K562 (cell line): ENCODE measurements at regions not wholly inside any gene's neighbourhood (a gene's known extent, or its start where the extent isn't known, plus 50 kb on each side); places are given as distances from the start of the nearest gene placed in this dataset.

Experiments
- KHSRP ChIP-seq: fragments of 450-650 bp; IDR thresholded peaks from 2 replicates; pipeline ENCODE4 v1.6.1; 2017
- RUNX1 ChIP-seq: sonication (generic); IDR thresholded peaks from 2 replicates; pipeline ENCODE4 v1.6.1; 2016; ENCODE audit warnings: antibody characterized with exemption, low read depth
- SMARCA4 ChIP-seq: fragments of 450-650 bp; IDR thresholded peaks from 2 replicates; pipeline ENCODE4 v1.6.1; 2016
- ZNF197 ChIP-seq: fragments of 200-800 bp; sonication (Bioruptor generic); IDR thresholded peaks from 2 replicates; pipeline ENCODE4 v1.6.1; 2016; ENCODE audit warnings: low read depth, missing genetic modification characterization, missing compliant biosample characterization
- TF ChIP-seq, protein P1 (sequence below), 2 experiments: fragments of 450-650 bp; IDR thresholded peaks; 2 replicates each; pipeline ENCODE4 v1.6.1; 2016; ENCODE audit warnings: mild to moderate bottlenecking in 2 of 2, borderline replicate concordance in 1 of 2, low read depth in 1 of 2, moderate library complexity in 1 of 2
- TF ChIP-seq, protein P2 (sequence below): sonication (generic); formaldehyde crosslinking; IDR thresholded peaks from 2 replicates; pipeline ENCODE4 v1.8.1; 2023; ENCODE audit warnings: missing genetic modification reagents, mild to moderate bottlenecking, borderline replicate concordance
- TF ChIP-seq, protein P3 (sequence below): sonication (generic); formaldehyde crosslinking; IDR thresholded peaks from 2 replicates; pipeline ENCODE4 v1.8.0; 2022; ENCODE audit warnings: mild to moderate bottlenecking, missing genetic modification reagents
- TF ChIP-seq, protein P4 (sequence below), 2 experiments: IDR thresholded peaks; 2 replicates each; pipeline ENCODE4 v1.6.1; 2012; ENCODE audit warnings: improper control_type of control experiment in 2 of 2, low read depth in 2 of 2, low read length in 2 of 2, borderline replicate concordance in 1 of 2
- TF ChIP-seq, protein P5 (sequence below): fragments of 200-800 bp; sonication (Bioruptor generic); IDR thresholded peaks from 2 replicates; pipeline ENCODE4 v1.6.1; 2017; ENCODE audit warnings: missing genetic modification characterization, missing compliant biosample characterization

GRCh38 chr5:108523360-108523759 is 141.5 kb upstream of the FBXL17 start (continued):
- TF ChIP-seq, protein P1, sequence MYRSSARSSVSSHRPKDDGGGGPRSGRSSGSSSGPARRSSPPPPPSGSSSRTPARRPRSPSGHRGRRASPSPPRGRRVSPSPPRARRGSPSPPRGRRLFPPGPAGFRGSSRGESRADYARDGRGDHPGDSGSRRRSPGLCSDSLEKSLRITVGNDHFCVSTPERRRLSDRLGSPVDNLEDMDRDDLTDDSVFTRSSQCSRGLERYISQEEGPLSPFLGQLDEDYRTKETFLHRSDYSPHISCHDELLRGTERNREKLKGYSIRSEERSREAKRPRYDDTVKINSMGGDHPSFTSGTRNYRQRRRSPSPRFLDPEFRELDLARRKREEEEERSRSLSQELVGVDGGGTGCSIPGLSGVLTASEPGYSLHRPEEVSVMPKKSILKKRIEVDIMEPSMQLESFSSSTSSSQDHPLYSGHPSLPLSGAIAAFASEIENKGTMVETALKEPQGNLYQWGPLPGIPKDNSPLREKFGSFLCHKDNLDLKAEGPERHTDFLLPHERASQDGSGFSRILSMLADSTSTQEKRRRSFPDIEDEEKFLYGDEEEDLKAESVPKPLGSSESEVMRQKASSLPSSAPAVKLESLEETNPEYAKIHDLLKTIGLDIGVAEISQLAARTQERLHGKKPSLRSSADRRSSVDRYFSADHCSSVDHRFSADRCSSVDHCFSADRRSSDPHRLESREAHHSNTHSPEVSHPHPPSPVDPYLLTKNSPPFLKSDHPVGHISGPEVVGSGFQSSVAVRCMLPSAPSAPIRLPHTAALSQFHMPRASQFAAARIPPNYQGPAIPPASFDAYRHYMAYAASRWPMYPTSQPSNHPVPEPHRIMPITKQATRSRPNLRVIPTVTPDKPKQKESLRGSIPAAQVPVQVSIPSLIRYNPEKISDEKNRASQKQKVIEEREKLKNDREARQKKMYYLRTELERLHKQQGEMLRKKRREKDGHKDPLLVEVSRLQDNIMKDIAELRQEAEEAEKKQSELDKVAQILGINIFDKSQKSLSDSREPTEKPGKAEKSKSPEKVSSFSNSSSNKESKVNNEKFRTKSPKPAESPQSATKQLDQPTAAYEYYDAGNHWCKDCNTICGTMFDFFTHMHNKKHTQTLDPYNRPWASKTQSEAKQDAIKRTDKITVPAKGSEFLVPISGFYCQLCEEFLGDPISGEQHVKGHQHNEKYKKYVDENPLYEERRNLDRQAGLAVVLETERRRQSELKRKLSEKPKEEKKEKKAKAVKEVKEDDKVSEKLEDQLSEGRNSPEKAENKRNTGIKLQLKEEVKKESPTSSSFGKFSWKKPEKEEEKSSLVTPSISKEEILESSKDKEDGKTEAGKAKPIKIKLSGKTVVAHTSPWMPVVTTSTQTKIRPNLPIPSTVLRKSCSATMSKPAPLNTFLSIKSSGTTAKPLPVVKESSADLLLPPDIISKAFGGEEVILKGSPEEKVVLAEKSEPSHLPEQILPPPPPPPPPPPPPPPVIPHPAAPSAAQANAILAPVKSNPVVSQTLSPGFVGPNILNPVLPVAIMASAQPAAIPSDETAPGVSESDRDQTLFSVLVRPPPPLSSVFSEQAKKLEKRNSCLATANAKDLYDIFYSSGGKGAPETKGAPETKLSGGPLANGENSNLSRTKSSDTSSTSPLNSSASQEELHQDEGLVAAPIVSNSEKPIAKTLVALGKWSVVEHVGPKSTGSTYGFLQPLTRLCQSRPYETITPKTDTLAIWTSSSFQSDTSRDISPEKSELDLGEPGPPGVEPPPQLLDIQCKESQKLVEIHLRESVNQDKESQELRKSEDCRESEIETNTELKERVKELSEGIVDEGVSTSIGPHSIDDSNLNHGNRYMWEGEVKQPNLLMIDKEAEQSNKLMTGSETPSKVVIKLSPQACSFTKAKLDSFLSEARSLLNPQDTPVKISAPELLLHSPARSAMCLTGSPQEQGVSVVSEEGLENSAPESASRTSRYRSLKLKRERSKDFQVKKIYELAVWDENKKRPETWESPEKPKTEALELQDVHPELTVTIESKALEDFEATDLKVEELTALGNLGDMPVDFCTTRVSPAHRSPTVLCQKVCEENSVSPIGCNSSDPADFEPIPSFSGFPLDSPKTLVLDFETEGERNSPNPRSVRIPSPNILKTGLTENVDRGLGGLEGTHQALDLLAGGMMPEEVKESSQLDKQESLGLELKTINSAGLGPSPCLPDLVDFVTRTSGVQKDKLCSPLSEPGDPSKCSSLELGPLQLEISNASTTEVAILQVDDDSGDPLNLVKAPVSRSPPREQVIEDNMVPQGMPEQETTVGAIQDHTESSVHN (IDR thresholded peaks at IDR 0.05; ENCODE audit: borderline replicate concordance in 1 of 2, low read depth in 1 of 2) = no peak
- TF ChIP-seq, protein P2, sequence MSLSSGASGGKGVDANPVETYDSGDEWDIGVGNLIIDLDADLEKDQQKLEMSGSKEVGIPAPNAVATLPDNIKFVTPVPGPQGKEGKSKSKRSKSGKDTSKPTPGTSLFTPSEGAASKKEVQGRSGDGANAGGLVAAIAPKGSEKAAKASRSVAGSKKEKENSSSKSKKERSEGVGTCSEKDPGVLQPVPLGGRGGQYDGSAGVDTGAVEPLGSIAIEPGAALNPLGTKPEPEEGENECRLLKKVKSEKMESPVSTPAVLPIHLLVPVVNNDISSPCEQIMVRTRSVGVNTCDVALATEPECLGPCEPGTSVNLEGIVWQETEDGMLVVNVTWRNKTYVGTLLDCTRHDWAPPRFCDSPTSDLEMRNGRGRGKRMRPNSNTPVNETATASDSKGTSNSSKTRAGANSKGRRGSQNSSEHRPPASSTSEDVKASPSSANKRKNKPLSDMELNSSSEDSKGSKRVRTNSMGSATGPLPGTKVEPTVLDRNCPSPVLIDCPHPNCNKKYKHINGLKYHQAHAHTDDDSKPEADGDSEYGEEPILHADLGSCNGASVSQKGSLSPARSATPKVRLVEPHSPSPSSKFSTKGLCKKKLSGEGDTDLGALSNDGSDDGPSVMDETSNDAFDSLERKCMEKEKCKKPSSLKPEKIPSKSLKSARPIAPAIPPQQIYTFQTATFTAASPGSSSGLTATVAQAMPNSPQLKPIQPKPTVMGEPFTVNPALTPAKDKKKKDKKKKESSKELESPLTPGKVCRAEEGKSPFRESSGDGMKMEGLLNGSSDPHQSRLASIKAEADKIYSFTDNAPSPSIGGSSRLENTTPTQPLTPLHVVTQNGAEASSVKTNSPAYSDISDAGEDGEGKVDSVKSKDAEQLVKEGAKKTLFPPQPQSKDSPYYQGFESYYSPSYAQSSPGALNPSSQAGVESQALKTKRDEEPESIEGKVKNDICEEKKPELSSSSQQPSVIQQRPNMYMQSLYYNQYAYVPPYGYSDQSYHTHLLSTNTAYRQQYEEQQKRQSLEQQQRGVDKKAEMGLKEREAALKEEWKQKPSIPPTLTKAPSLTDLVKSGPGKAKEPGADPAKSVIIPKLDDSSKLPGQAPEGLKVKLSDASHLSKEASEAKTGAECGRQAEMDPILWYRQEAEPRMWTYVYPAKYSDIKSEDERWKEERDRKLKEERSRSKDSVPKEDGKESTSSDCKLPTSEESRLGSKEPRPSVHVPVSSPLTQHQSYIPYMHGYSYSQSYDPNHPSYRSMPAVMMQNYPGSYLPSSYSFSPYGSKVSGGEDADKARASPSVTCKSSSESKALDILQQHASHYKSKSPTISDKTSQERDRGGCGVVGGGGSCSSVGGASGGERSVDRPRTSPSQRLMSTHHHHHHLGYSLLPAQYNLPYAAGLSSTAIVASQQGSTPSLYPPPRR = no peak
- no peak for TF ChIP-seq ZNF197
- TF ChIP-seq, protein P3, sequence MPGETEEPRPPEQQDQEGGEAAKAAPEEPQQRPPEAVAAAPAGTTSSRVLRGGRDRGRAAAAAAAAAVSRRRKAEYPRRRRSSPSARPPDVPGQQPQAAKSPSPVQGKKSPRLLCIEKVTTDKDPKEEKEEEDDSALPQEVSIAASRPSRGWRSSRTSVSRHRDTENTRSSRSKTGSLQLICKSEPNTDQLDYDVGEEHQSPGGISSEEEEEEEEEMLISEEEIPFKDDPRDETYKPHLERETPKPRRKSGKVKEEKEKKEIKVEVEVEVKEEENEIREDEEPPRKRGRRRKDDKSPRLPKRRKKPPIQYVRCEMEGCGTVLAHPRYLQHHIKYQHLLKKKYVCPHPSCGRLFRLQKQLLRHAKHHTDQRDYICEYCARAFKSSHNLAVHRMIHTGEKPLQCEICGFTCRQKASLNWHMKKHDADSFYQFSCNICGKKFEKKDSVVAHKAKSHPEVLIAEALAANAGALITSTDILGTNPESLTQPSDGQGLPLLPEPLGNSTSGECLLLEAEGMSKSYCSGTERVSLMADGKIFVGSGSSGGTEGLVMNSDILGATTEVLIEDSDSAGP = no peak
- TF ChIP-seq, protein P4, sequence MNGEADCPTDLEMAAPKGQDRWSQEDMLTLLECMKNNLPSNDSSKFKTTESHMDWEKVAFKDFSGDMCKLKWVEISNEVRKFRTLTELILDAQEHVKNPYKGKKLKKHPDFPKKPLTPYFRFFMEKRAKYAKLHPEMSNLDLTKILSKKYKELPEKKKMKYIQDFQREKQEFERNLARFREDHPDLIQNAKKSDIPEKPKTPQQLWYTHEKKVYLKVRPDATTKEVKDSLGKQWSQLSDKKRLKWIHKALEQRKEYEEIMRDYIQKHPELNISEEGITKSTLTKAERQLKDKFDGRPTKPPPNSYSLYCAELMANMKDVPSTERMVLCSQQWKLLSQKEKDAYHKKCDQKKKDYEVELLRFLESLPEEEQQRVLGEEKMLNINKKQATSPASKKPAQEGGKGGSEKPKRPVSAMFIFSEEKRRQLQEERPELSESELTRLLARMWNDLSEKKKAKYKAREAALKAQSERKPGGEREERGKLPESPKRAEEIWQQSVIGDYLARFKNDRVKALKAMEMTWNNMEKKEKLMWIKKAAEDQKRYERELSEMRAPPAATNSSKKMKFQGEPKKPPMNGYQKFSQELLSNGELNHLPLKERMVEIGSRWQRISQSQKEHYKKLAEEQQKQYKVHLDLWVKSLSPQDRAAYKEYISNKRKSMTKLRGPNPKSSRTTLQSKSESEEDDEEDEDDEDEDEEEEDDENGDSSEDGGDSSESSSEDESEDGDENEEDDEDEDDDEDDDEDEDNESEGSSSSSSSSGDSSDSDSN (IDR thresholded peaks at IDR 0.05; ENCODE audit: borderline replicate concordance in 1 of 2, low read depth in 2 of 2, low read length in 2 of 2) = no peak
- TF ChIP-seq KHSRP = no peak
- TF ChIP-seq, protein P5, sequence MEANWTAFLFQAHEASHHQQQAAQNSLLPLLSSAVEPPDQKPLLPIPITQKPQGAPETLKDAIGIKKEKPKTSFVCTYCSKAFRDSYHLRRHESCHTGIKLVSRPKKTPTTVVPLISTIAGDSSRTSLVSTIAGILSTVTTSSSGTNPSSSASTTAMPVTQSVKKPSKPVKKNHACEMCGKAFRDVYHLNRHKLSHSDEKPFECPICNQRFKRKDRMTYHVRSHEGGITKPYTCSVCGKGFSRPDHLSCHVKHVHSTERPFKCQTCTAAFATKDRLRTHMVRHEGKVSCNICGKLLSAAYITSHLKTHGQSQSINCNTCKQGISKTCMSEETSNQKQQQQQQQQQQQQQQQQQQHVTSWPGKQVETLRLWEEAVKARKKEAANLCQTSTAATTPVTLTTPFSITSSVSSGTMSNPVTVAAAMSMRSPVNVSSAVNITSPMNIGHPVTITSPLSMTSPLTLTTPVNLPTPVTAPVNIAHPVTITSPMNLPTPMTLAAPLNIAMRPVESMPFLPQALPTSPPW (CRISPR knock-in tag) = no peak
- TF ChIP-seq SMARCA4 = no peak
- TF ChIP-seq RUNX1 = no peak
